HUES64 (cell line): ENCODE measurements at regions not wholly inside any gene's neighbourhood (a gene's known extent, or its start where the extent isn't known, plus 50 kb on each side); places are given as distances from the start of the nearest gene placed in this dataset.

Source experiments
- H3K27ac ChIP-seq: 2 replicates; pipeline ENCODE4 v1.7.0; 2013; ENCODE audit warnings: low read depth, low read length, inconsistent platforms
- H3K27me3 ChIP-seq: 2 replicates; pipeline ENCODE4 v1.6.1; 2013; ENCODE audit warnings: mild to moderate bottlenecking, low read length; ENCODE audit not compliant: insufficient read depth
- H3K36me3 ChIP-seq: 2 replicates; pipeline ENCODE4 v1.6.1; 2013; ENCODE audit warnings: mild to moderate bottlenecking, low read length; ENCODE audit not compliant: insufficient read depth
- H3K4me1 ChIP-seq: 2 replicates; pipeline ENCODE4 v1.6.1; 2013; ENCODE audit warnings: mild to moderate bottlenecking, low read length, moderate library complexity; ENCODE audit not compliant: insufficient read depth
- H3K4me3 ChIP-seq: 2 replicates; pipeline ENCODE4 v1.5.1; 2013; ENCODE audit warnings: mild to moderate bottlenecking, low read length, moderate library complexity
- H3K9ac ChIP-seq: 2 replicates; pipeline ENCODE4 v1.6.1; 2013; ENCODE audit warnings: mild to moderate bottlenecking, low read depth, low read length
- H3K9me3 ChIP-seq: 2 replicates; pipeline ENCODE4 v1.6.1; 2013; ENCODE audit warnings: low read depth, low read length; ENCODE audit not compliant: insufficient read depth
- whole genome bisulfite sequencing: fragments of 150-250, 120-280 bp; methylation state at CpG from one replicate; pipeline ENCODE4 v1.1.7; 2013; ENCODE audit warnings: missing lambda C conversion rate; 5-methylcytosine and 5-hydroxymethylcytosine counted together

- WGBS: 94% methylated on average over 9 of the region's 9 CpGs
Observed at GRCh38 chr7:145644426-145645134, 472.0 kb upstream of the CNTNAP2 start.

DNA sequence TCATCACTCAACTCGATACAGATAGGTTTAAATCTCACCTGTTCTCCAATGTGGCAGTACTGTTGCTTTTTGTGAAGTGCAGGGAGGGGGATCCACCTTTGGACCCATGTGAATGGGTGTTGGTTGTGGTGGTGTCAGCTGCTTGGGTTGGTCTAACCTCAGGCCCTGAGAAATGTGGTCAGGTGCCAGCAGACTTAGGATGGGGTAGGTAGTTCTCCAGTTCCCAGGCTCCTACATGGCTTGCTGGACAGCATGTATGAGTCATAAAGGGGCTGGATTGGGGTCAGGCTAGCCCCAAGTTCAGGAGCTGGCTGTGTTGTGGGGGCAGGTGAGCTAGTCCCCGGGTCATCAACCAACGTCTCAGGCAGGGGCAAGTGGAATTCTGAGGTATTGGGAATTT, 472.6 kb upstream of the CNTNAP2 start:
- H3K4me1 ChIP-seq: no peaks in the 10 kb centered on the region
- no peaks in the 10 kb centered on the region for H3K9me3 ChIP-seq
- H3K36me3 ChIP-seq: no peaks in the 10 kb centered on the region
- no peaks in the 10 kb centered on the region for H3K27me3 ChIP-seq
- H3K27ac ChIP-seq: no peak overlapping the region
- no peak overlapping the region for H3K9ac ChIP-seq
- WGBS: 93% methylated on average over 3 of the region's 3 CpGs
- no peak overlapping the region for H3K4me3 ChIP-seq

More at GRCh38 chr7:145644426-145645134, 472.0 kb upstream of the CNTNAP2 start:
- Histone ChIP-seq H3K27me3 (no peaks in the 10 kb centered on the region), H3K4me1 (no peaks in the 10 kb centered on the region), H3K9ac (no peak overlapping the region), H3K4me3 (no peak overlapping the region), H3K36me3 (no peaks in the 10 kb centered on the region), H3K27ac (no peak overlapping the region), H3K9me3 (no peaks in the 10 kb centered on the region)

DNA sequence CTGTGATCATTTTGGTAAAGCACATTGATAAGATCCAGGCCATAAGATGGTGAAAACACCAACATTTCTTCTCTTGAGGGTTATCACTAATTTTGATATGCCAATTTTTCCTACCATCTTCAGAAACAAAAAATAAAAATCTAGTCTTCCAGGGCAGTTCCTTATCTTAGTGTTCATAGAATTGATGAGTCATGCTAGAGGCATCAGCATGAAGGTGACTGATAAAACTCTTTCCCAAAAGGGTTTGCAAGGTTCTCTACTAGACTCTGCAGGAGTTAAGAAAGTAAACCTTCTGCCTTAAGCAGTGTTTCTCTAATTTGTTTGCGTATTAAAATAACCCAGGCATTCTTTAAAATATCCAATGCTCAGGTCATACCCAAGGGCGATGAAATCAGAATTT, 483.1 kb upstream of the CNTNAP2 start:
- H3K4me1 ChIP-seq: no peaks in the 10 kb centered on the region
- H3K9me3 ChIP-seq: no peaks in the 10 kb centered on the region
- H3K9ac ChIP-seq: no peak overlapping the region
- H3K27ac ChIP-seq: no peak overlapping the region
- H3K36me3 ChIP-seq: no peaks in the 10 kb centered on the region
- H3K4me3 ChIP-seq: no peak overlapping the region
- 76% methylated on average over 2 of the region's 2 CpGs for WGBS
- H3K27me3 ChIP-seq: no peaks in the 10 kb centered on the region

GRCh38 chr7:145624618-145625017, 492.0 kb upstream of the CNTNAP2 start:
- Histone ChIP-seq H3K9ac (no peak overlapping the region), H3K4me3 (no peak overlapping the region), H3K4me1 (no peaks in the 10 kb centered on the region), H3K27ac (no peak overlapping the region), H3K27me3 (no peaks in the 10 kb centered on the region), H3K9me3 (no peaks in the 10 kb centered on the region), H3K36me3 (no peaks in the 10 kb centered on the region)
- WGBS: 92% methylated on average over 1 of the region's 1 CpG

- Histone ChIP-seq H3K9me3 (peaks cover 11% of the 10 kb centered on the region; the same call in 1 of the 2 replicates), H3K27ac (no peak overlapping the region), H3K9ac (no peak overlapping the region), H3K36me3 (no peaks in the 10 kb centered on the region), H3K4me3 (no peak overlapping the region), H3K27me3 (no peaks in the 10 kb centered on the region), H3K4me1 (no peaks in the 10 kb centered on the region)
- WGBS: 94% methylated on average over 5 of the region's 5 CpGs
Observed at GRCh38 chr7:145605963-145606362, 510.6 kb upstream of the CNTNAP2 start.

DNA sequence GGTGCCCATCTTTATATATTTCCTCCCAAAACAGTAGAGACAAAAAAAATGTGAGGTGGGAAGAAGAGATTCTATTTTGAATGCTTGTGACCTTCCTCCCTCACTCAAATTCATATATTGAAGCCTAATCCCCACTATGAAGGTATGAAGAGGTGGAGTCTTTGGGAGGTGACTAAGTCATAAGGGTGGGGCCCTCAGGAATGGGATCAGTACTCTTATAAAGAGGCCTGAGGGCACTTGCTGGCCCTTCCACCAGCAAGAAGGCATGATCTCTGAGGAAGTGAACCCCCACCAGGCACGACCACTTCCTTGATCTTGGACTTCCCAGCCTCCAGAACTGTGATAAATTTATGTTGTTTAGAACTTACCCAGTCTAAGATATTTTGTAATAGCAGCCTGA, 517.2 kb upstream of the CNTNAP2 start:
- Histone ChIP-seq H3K9me3 (0 out of 2 replicates have a peak, but pooled peaks cover 4% of the 10 kb centered on the region), H3K27me3 (no peaks in the 10 kb centered on the region), H3K36me3 (no peaks in the 10 kb centered on the region), H3K4me1 (no peaks in the 10 kb centered on the region), H3K4me3 (no peak overlapping the region), H3K9ac (no peak overlapping the region), H3K27ac (no peak overlapping the region)
- WGBS: 67% methylated on average over 1 of the region's 1 CpG

DNA sequence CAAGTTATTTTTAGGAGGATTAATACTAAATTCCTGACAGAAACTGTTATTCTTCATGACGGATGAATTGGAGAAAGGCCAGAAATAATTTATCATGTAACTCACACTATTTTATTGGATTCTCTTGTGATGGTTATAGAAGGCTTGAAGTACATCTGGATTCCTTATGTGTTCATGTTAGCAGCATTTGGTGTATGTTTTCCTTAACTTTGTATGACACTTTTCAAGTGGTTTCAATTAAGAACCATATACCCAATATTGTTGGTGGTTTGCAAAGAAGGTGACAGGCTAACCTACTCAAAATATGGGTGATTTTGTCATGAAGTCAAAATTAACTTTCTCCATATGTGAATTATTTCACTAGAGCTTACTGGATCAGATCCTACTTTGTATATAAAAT, 532.2 kb upstream of the CNTNAP2 start:
- no CpG with 5 or more reads among the region's 1 CpG for WGBS
- Histone ChIP-seq H3K9ac (no peak overlapping the region), H3K27me3 (no peaks in the 10 kb centered on the region), H3K27ac (no peak overlapping the region), H3K9me3 (peaks cover 2% of the 10 kb centered on the region; the same call in 1 of the 2 replicates), H3K36me3 (no peaks in the 10 kb centered on the region), H3K4me1 (no peaks in the 10 kb centered on the region), H3K4me3 (no peak overlapping the region)

DNA sequence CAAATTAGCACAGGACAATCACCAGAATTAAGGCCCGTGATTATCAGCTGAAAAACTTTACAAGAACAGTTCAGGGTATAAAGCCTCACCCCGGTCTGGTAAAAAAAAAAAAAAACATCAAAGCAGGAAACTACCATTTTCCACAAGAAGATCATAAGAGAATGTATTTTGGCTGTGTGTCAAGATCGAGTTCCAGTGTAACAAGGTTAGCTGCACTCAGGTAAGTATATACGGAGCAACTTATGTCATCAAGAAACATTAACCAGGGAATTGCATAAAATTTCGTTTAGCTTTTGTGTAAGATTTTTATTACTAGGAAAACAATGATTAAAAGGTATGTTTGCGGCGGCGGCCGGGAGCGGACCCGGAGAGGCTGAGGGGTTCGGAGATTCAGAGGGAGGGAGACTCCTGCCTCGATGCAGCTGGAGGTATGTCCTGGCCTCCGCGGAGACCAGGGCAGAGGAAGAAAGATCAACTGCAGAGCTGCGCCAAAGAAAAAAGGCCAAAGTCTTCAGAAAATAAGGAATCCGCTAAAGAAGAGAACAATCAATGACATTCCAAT, 533.8 kb upstream of the CNTNAP2 start:
- no peaks in the 10 kb centered on the region for H3K27me3 ChIP-seq
- no peak overlapping the region for H3K9ac ChIP-seq
- 96% methylated on average over 17 of the region's 17 CpGs for WGBS
- H3K9me3 ChIP-seq: peaks cover 5% of the 10 kb centered on the region; the same call in 1 of the 2 replicates
- H3K4me3 ChIP-seq: no peak overlapping the region
- no peak overlapping the region for H3K27ac ChIP-seq
- H3K36me3 ChIP-seq: no peaks in the 10 kb centered on the region
- H3K4me1 ChIP-seq: no peaks in the 10 kb centered on the region

DNA sequence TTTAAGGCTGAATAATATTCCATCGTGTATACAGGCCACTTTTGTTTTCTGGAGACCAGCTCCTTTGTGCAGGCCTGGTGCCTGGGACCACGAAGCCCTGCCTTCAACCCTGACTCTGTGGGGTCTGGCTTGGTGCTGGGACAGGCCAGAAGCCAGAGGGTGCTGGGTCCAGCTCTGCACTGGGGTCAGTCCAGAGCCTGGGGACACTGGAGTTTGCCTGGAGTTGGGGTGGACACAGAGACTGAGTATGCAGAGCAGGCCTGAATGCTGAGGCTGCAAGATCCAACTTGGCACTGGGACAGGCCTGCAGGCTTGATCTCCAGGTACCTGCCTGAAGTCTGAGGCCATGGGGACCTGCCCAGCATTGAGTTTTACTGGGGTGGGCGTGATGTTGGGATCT, 558.8 kb upstream of the CNTNAP2 start:
- H3K36me3 ChIP-seq: no peaks in the 10 kb centered on the region
- 0 out of 2 replicates have a peak, but pooled peaks cover 2% of the 10 kb centered on the region for H3K9me3 ChIP-seq
- H3K27me3 ChIP-seq: no peaks in the 10 kb centered on the region
- WGBS: 85% methylated on average over 2 of the region's 3 CpGs
- no peak overlapping the region for H3K9ac ChIP-seq
- no peak overlapping the region for H3K4me3 ChIP-seq
- no peak overlapping the region for H3K27ac ChIP-seq
- H3K4me1 ChIP-seq: no peaks in the 10 kb centered on the region

DNA sequence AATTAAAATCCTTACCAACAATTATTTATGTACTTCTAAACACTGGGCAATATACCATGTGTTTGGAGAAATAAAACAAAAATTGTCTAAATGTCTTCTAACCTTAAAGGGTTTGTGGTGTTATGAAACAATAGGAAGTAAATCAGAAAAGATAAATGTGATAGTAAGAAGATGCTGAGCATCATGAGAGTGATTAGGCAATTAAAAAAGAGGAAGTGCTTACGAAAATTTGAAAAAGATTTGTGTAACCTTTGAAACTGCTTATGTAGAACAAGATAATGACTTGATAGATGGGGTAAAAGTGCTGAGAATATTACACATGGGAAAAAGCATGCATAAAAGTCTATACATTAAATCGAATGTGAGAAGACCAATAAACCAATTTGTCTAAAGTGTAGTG, 573.4 kb upstream of the CNTNAP2 start:
- Histone ChIP-seq H3K27me3 (no peaks in the 10 kb centered on the region), H3K9ac (no peak overlapping the region), H3K4me1 (no peaks in the 10 kb centered on the region), H3K9me3 (no peaks in the 10 kb centered on the region), H3K36me3 (no peaks in the 10 kb centered on the region), H3K27ac (no peak overlapping the region), H3K4me3 (no peak overlapping the region)
- WGBS: 89% methylated on average over 2 of the region's 2 CpGs

DNA sequence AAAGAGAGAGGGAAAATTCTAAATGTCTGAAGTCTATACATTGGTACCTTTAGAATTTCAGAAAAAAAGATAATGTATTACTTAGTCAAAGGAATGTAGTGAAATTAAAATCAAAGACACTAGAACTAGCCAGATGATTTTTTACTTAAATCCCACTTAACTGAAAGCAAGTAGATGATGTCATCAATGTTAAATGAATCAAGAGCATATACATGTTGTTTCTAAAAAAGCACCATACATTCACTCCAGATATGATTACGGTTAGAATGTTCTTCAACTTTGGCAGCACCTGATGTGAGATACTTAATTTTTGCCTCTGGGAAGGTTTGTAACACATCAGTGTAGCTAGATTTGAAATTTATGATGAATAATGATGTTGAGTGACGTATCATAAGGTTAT, 576.7 kb upstream of the CNTNAP2 start:
- H3K4me3 ChIP-seq: no peak overlapping the region
- no peaks in the 10 kb centered on the region for H3K4me1 ChIP-seq
- H3K9ac ChIP-seq: no peak overlapping the region
- H3K9me3 ChIP-seq: no peaks in the 10 kb centered on the region
- WGBS: 60% methylated on average over 2 of the region's 2 CpGs
- H3K27ac ChIP-seq: no peak overlapping the region
- H3K27me3 ChIP-seq: no peaks in the 10 kb centered on the region
- no peaks in the 10 kb centered on the region for H3K36me3 ChIP-seq
